ENCODE measurements at regions not wholly inside any gene's neighbourhood (a gene's known extent, or its start where the extent isn't known, plus 50 kb on each side); places are given as distances from the start of the nearest gene placed in this dataset.

DNA sequence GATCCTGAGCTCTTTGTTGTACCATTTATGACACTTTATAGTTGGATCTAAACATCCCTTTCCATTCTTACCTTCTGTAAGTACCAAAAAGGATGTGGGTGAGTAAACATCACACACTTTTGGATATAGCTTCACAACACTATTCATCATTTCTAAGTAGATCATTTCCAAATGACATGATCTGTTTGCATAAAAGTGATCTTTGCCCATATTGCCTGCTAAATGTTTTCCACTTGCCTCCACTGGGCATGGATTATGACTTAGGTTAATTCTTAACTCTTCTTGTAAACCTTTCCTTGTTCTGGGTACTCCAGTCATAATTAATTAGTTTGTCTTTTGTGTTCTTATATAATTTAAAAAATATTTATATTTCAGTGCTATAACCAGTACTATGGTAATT lies 244.9 kb upstream of the AGA start:
- DNase-seq (ENCODE audit: low read depth in 1 of 2, low spot score in 1 of 2): no peak

- no peak for DNase-seq (ENCODE audit: low read depth in 1 of 2, low spot score in 1 of 2)
These were observed 250.7 kb upstream of the AGA start for GRCh38 chr4:177692907-177693306.

- no peak for DNase-seq (ENCODE audit: low read depth in 1 of 2, low spot score in 1 of 2)
These were observed 254.3 kb upstream of the AGA start for GRCh38 chr4:177696438-177696966.

DNA sequence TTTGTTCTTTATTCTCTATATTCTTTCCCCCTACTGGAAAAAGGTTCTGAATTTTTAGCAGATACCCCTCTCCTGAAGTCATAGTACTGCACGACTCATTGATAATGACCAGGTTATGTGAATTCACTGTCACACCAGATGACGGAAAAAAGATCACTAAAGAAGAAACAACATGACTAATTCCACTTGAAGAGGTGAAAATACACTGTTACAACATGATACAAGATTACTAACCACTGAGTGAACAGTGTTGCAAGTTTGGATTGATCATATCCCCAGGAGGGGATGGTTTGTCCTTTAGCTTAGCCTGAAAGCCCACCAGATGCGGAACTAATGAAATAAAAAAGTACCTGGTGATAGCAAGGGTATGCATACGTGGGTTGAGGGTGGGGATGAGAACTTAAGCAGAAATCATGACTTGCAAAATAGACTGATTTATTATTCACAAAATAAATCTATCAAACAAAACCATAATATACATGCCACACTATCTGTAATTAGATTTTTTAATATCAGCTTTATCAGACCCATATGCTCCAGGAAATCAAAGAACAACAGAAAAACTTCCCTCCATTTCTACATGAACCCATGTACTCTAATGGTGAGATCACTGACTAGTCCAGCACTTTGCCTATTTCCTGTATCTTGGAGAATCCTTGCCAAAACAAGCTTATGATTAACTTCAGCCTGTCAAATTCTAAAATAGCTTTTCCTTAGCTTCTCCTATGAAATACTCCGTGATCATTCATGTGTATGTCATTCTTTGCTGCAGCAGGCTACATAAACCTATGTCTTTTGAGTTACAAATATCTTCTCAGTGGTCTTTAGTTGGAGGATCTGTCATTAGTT lies 257.4 kb upstream of the AGA start:
- DNase-seq (ENCODE audit: low read depth in 1 of 2, low spot score in 1 of 2): no peak

DNA sequence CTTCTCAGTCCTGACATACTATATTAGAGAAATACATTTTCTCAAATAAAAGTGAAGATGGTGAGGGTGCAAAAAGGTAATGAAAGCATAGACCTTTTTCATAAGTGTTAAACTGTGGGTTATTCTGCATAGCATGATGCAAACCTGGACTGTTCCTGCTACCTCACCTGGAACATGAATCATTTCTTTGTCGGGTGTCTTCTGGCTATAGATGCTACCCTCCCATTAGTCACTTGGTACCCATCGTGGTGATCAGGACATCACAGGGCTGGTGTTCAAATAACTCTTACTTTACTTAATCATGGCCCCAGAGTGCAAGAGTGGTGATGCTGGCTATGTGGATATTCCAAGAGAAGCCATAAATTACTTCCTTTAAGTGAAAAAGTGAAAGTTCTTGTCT lies 264.7 kb upstream of the AGA start:
- DNase-seq (ENCODE audit: low read depth in 1 of 2, low spot score in 1 of 2): no peak

DNA sequence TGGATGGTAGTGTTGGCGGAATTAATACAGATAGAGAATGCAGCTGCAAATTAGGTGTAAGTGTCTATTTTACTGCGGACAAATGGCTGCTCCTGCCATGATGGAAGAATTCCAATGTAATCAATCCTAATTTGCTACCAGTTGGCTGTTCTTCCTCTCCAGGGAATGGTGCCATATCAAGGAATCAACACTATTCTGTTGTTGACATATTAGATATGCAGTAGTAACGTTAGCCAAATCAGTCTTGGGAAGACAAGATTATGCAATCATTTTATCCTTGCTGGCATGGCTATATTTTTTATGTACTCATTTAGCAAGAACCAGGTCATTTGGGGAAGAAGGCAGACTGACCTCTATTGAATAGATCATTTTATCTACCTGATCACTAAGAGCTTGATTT lies 271.2 kb upstream of the AGA start:
- DNase-seq (ENCODE audit: low read depth in 1 of 2, low spot score in 1 of 2): no peak

DNA sequence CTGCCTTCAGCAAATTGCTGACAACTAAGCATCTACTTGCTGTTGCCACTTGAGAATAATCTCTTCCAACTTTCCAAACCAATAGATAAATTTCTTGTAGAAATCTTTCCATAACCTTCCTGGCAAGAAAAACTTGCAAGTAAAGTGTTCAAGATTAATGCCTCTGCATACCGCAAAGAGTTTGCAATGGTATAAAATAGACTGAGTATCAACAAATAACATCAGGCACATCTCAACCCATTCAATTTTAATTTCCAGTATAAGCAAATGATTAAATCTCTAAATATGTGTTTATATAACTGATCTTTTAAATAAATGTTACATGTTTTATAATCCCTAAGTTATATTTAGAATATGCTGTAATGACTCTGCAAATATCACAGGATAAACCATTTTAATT lies 275.2 kb upstream of the AGA start:
- DNase-seq (ENCODE audit: low read depth in 1 of 2, low spot score in 1 of 2): no peak

DNA sequence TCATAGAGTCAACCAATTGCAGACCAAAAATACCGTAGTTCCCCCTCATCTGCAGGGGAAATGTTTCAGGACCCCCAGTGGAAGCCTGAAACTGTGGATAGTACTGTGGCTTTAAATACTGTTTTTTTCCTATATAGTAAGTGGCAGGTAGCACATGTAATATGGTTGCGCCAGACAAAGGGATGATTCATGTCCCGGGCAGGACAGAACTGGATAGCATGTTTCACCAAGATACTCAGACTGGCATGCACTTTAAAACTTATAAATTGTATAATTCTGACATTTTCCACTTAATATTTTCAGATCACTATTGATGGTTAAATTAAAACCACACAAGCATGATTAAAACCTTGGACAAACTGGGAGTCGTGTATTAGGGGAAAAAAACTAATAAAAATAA lies 276.3 kb upstream of the AGA start:
- no peak for DNase-seq (ENCODE audit: low read depth in 1 of 2, low spot score in 1 of 2)

- no peak for DNase-seq (ENCODE audit: low read depth in 1 of 2, low spot score in 1 of 2)
These were observed 283.9 kb upstream of the AGA start for GRCh38 chr4:177726111-177726510.

DNA sequence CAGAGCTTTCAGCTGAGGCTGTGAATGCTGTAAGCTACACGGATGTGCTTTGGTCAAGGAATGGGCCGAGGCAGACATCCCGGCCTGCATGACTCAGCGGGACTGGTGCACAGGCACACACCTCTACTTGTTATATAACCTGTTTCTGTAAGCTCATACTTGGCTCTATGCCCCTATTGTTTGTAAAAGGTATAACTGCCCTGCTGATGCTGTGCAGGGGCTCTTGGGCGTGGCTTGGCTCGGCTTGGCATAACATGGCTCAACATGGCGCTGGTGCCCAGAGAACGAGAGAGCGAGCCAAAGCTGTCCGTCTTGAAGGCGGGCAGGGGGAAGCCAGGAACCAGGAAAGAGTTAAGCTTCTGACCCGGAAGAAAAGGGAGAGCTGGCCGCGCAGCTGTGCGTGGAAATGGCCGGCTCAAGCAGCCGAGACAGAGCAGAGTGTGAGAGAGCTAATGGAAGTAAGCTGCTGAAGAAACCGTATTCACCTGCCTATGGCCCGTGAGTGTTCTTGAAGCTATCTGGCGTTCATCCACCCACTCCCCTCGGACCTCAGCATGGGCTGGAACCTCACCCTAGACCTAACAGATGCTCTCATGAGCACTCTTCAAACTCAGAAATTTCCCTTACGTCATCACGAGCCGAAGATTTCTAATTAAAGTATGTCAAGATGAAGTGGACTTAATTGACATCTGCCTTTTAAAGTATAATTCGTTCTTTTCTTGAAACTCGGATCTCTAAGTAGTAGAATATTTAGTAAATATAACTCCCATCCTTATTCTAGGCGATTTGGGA lies 286.3 kb upstream of the AGA start:
- no peak for DNase-seq (ENCODE audit: low read depth in 1 of 2, low spot score in 1 of 2)

- no peak for DNase-seq (ENCODE audit: low read depth in 1 of 2, low spot score in 1 of 2)
These were observed 287.4 kb upstream of the AGA start for GRCh38 chr4:177729681-177730080.

DNA sequence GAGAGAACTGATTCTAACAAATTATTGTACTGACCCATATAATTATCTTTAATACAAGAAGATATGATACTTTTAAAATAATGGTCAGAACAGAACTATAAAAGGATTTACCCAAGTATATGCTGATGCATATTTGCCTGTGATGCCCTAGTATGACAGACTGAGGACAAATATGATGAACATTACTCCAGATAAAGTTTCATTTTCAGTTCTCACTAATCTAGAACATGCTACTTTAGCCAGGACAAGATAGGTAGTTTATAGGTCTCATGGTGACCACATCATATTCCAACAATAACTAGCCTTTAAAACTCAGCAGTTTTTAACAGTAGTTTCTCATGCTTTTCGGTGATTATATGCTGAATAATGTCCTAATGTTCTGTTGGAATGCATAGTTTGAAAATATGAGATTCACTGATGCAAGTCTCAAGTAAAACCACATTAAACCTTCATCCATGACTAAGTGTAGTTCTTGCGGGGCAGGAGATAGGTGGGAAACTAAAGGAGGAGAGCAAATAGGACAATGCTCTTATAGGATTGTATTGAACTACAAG lies 295.2 kb upstream of the AGA start:
- no peak for DNase-seq (ENCODE audit: low read depth in 1 of 2, low spot score in 1 of 2)

- DNase-seq (ENCODE audit: low read depth in 1 of 2, low spot score in 1 of 2): no peak
These were observed 298.3 kb upstream of the AGA start for GRCh38 chr4:177740563-177740962.

- DNase-seq (ENCODE audit: low read depth in 1 of 2, low spot score in 1 of 2): no peak
These were observed 317.5 kb upstream of the AGA start for GRCh38 chr4:177759729-177760128.

- DNase-seq (ENCODE audit: low read depth in 1 of 2, low spot score in 1 of 2): no peak
These were observed 319.5 kb upstream of the AGA start for GRCh38 chr4:177761692-177762091.

GRCh38 chr4:177769155-177769554 lies 326.9 kb upstream of the AGA start:
- DNase-seq (ENCODE audit: low read depth in 1 of 2, low spot score in 1 of 2): no peak

DNA sequence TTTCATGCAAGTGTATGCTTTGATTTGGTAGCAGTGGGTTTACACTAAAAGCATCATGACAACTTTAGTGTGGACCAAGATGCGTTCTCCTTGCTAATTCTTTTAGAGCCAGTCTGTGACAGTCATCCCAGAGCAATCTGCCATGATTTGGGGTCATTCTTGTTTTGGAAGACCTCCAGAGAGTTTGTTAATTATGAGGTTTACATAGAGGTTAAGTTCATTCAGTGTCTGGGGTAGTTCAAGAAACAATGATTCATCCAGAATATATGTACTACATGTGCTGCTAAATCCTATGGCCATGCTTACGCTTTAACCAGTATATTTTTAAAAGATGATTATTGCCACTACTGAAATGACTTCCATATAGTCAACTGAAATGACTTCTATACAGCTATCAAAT lies 328.5 kb upstream of the AGA start:
- no peak for DNase-seq (ENCODE audit: low read depth in 1 of 2, low spot score in 1 of 2)

- no peak for DNase-seq (ENCODE audit: low read depth in 1 of 2, low spot score in 1 of 2)
These were observed 329.4 kb upstream of the AGA start for GRCh38 chr4:177771645-177772044.

DNA sequence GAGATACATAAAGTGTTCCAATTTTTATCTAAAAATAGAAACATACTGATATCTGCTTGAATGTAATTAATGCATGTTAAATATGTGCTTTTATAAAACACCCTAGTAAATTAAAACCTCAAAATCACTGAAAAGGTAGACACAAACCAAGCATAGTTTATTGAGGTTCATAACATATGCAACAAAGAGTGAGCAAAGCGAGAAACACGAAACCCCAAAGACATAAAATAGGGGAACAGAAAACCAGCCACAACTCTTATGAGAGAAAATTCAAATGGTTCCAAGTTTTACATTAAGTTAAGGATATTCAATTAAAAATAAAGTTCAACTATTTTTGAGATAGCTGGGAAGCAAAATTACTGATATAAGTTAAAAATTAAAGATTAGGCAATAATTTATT lies 336.4 kb upstream of the AGA start:
- DNase-seq (ENCODE audit: low read depth in 1 of 2, low spot score in 1 of 2): no peak

GRCh38 chr4:177785000-177785399 lies 342.8 kb upstream of the AGA start:
- DNase-seq (ENCODE audit: low read depth in 1 of 2, low spot score in 1 of 2): no peak

- no peak for DNase-seq (ENCODE audit: low read depth in 1 of 2, low spot score in 1 of 2)
These were observed 347.4 kb upstream of the AGA start for GRCh38 chr4:177789610-177790009.

DNA sequence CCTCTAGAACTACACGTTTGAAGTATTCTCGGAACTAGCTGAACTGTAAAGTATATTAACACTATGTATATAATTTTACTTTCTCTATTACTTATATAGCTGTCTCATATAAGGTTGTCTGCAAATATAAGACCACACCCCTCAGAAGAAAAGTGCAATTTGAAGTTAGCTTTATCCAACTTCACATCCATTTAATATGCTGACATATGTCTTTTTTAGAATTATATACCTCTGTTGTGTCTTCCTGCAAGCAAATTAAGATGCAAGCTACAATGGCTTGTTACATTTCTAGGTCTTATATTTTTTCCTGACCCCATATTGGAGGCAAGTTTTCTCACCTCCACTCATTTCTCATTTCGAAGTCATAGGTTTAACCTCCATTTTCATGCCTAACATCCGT lies 349.0 kb upstream of the AGA start:
- DNase-seq (ENCODE audit: low read depth in 1 of 2, low spot score in 1 of 2): no peak
